GM23338 (cell line): ENCODE measurements at regions not wholly inside any gene's neighbourhood (a gene's known extent, or its start where the extent isn't known, plus 50 kb on each side); places are given as distances from the start of the nearest gene placed in this dataset.

Experiments used
- ATAC-seq: fragments of 200-7000 bp; cut with Tn5 transposase; 3 replicates; pipeline ENCODE4 v1.9.1; 2020
- DNase-seq: peaks from one replicate; pipeline ENCODE4 v3.0.0-alpha.2; 2015; ENCODE audit warnings: low spot score
- H2AFZ ChIP-seq: fragments of 200-600 bp; sonication (generic); 2 replicates; pipeline ENCODE4 v1.8.0; 2016; ENCODE audit warnings: antibody characterized with exemption, mild to moderate bottlenecking, moderate library complexity
- H3F3A ChIP-seq: fragments of 200-600 bp; sonication (generic); replicated peaks from 2 replicates; pipeline ENCODE4 v1.8.0; 2017; ENCODE audit warnings: antibody characterized with exemption, mixed run types, low read depth
- H3K27ac ChIP-seq: fragments of 200-600 bp; sonication (generic); 2 replicates; pipeline ENCODE4 v1.6.1; 2016; ENCODE audit warnings: low read depth
- H3K27me3 ChIP-seq: fragments of 200-600 bp; sonication (generic); 2 replicates; pipeline ENCODE4 v1.8.0; 2016; ENCODE audit warnings: mild to moderate bottlenecking, mixed run types, moderate library complexity; ENCODE audit not compliant: insufficient read depth
- H3K36me3 ChIP-seq: fragments of 200-600 bp; sonication (generic); 2 replicates; pipeline ENCODE4 v1.8.0; 2016; ENCODE audit warnings: mild to moderate bottlenecking; ENCODE audit not compliant: insufficient read depth
- H3K4me1 ChIP-seq: fragments of 200-600 bp; sonication (generic); 2 replicates; pipeline ENCODE4 v1.8.0; 2016; ENCODE audit warnings: mild to moderate bottlenecking, moderate library complexity; ENCODE audit not compliant: insufficient read depth
- H3K4me2 ChIP-seq: fragments of 200-600 bp; sonication (generic); 2 replicates; pipeline ENCODE4 v1.7.1; 2017; ENCODE audit warnings: mixed run types
- H3K4me3 ChIP-seq: fragments of 200-600 bp; sonication (generic); 2 replicates; pipeline ENCODE4 v1.6.1; 2016; ENCODE audit warnings: mixed run types
- H3K79me2 ChIP-seq: fragments of 200-600 bp; sonication (generic); replicated peaks from 2 replicates; pipeline ENCODE4 v1.8.0; 2017; ENCODE audit warnings: mild to moderate bottlenecking; ENCODE audit not compliant: insufficient read depth
- H3K9me2 ChIP-seq: fragments of 200-600 bp; sonication (generic); 2 replicates; pipeline ENCODE4 v1.8.0; 2017; ENCODE audit not compliant: insufficient read depth
- H4K20me1 ChIP-seq: fragments of 200-600 bp; sonication (generic); replicated peaks from 2 replicates; pipeline ENCODE4 v1.8.0; 2017; ENCODE audit warnings: mild to moderate bottlenecking; ENCODE audit not compliant: insufficient read depth
- H3K27ac Mint-ChIP-seq: 2 replicates; pipeline ENCODE4 v1.8.0; 2020; ENCODE audit warnings: inconsistent platforms, mild to moderate bottlenecking, moderate library complexity, mixed read lengths
- H3K27me3 Mint-ChIP-seq: 3 replicates; pipeline ENCODE4 v1.8.0; 2022; ENCODE audit warnings: low read depth, mild to moderate bottlenecking, moderate library complexity, mixed read lengths, inconsistent platforms; ENCODE audit not compliant: insufficient read depth, poor library complexity
- H3K36me3 Mint-ChIP-seq: 3 replicates; pipeline ENCODE4 v1.8.0; 2021; ENCODE audit warnings: low read depth, mild to moderate bottlenecking, inconsistent platforms, moderate library complexity, mixed read lengths
- H3K4me1 Mint-ChIP-seq: 3 replicates; pipeline ENCODE4 v1.8.0; 2020; ENCODE audit warnings: mild to moderate bottlenecking, inconsistent platforms, mixed read lengths
- H3K4me3 Mint-ChIP-seq: 3 replicates; pipeline ENCODE4 v1.8.0; 2021; ENCODE audit warnings: moderate library complexity, mild to moderate bottlenecking, inconsistent platforms, mixed read lengths
- H3K9me3 Mint-ChIP-seq: 3 replicates; pipeline ENCODE4 v1.8.0; 2020; ENCODE audit warnings: moderate library complexity, mild to moderate bottlenecking, inconsistent platforms, mixed read lengths
- CREB1 ChIP-seq: fragments of 250-450 bp; sonication (Bioruptor Pico); IDR thresholded peaks from 2 replicates; pipeline ENCODE4 v1.5.0; 2020; ENCODE audit warnings: low read depth, mild to moderate bottlenecking, moderate library complexity
- CTCF ChIP-seq, 2 experiments: fragments of 200-600 bp in 1 of 2; sonication (generic) in 1 of 2; conservative IDR thresholded peaks; 2 replicates each; pipeline versions ENCODE4 v1.5.1 to v1.6.1; 2016 to 2017; ENCODE audit warnings: antibody characterized with exemption in 2 of 2, low read depth in 2 of 2, mild to moderate bottlenecking in 2 of 2, moderate library complexity in 1 of 2
- JUNB ChIP-seq: IDR thresholded peaks from one replicate; pipeline ENCODE4 v1.6.1; 2016; ENCODE audit warnings: antibody characterized with exemption; ENCODE audit not compliant: unreplicated experiment
- POLR2AphosphoS5 ChIP-seq: IDR thresholded peaks from 2 replicates; pipeline ENCODE4 v1.6.1; 2016; ENCODE audit warnings: antibody characterized with exemption, low read depth
- REST ChIP-seq: IDR thresholded peaks from one replicate; pipeline ENCODE4 v1.6.1; 2018; ENCODE audit warnings: antibody characterized with exemption; ENCODE audit not compliant: unreplicated experiment
- STAT1 ChIP-seq: IDR thresholded peaks from one replicate; pipeline ENCODE4 v1.6.1; 2016; ENCODE audit warnings: antibody characterized with exemption; ENCODE audit not compliant: unreplicated experiment
- ZNF114 ChIP-seq: fragments of 250-450 bp; sonication (Bioruptor Pico); IDR thresholded peaks from 2 replicates; pipeline ENCODE4 v1.5.0; 2020; ENCODE audit warnings: mild to moderate bottlenecking, moderate library complexity
- ZNF331 ChIP-seq: fragments of 250-450 bp; sonication (Bioruptor Pico); IDR thresholded peaks from 2 replicates; pipeline ENCODE4 v1.5.0; 2020; ENCODE audit warnings: low read depth, mild to moderate bottlenecking, moderate library complexity
- ZNF462 ChIP-seq: fragments of 250-450 bp; sonication (Bioruptor Pico); IDR thresholded peaks from 2 replicates; pipeline ENCODE4 v1.5.0; 2020; ENCODE audit warnings: mild to moderate bottlenecking, moderate library complexity

- H2AFZ ChIP-seq: peak overlapping the region; percentile 78; the same call in 1 of the 2 replicates
- H3K4me3 ChIP-seq: no peak overlapping the region
- H3K4me2 ChIP-seq: no peak overlapping the region
- no peaks in the 10 kb centered on the region for H3K9me2 ChIP-seq
- no peaks in the 10 kb centered on the region for H3K27me3 ChIP-seq
- DNase-seq (no peak), ATAC-seq (no peak)
- Mint-ChIP-seq H3K36me3 (no peaks in the 10 kb centered on the region), H3K9me3 (no peaks in the 10 kb centered on the region; the same call in 2 of the 3 replicates), H3K27me3 (peaks cover 12% of the 10 kb centered on the region), H3K4me3 (no peak overlapping the region), H3K27ac (no peak overlapping the region), H3K4me1 (peaks cover 8% of the 10 kb centered on the region)
- H3K27ac ChIP-seq: no peak overlapping the region
- TF ChIP-seq ZNF331 (no peak), STAT1 (no peak), JUNB (no peak), CREB1 (no peak), CTCF (conservative IDR thresholded peaks at IDR 0.05; ENCODE audit: low read depth in 2 of 2) (no peak), ZNF114 (no peak), POLR2AphosphoS5 (no peak)
- no peaks in the 10 kb centered on the region for H3K36me3 ChIP-seq
- no peaks in the 10 kb centered on the region for H3K79me2 ChIP-seq
- H3F3A ChIP-seq: no peaks in the 10 kb centered on the region
- no peaks in the 10 kb centered on the region for H3K4me1 ChIP-seq
- H4K20me1 ChIP-seq: no peaks in the 10 kb centered on the region
Measured at GRCh38 chr22:44396021-44396726, 83.4 kb upstream of the SHISAL1 start.

GRCh38 chr22:44395118-44396005, 82.6 kb upstream of the SHISAL1 start:
- no peaks in the 10 kb centered on the region; the same call in 2 of the 3 replicates for H3K9me3 Mint-ChIP-seq
- no peak overlapping the region for H3K27ac Mint-ChIP-seq
- ATAC-seq: no peak
- H3K27me3 Mint-ChIP-seq: peaks cover 9% of the 10 kb centered on the region
- peak overlapping the region; percentile 78 for H2AFZ ChIP-seq
- no peaks in the 10 kb centered on the region for H3K27me3 ChIP-seq
- no peaks in the 10 kb centered on the region for H3K9me2 ChIP-seq
- no peaks in the 10 kb centered on the region for H3K4me1 ChIP-seq
- no peak overlapping the region for H3K27ac ChIP-seq
- H3K4me2 ChIP-seq: no peak overlapping the region
- H3K4me1 Mint-ChIP-seq: peaks cover 8% of the 10 kb centered on the region
- no peaks in the 10 kb centered on the region for H3K36me3 ChIP-seq
- no peaks in the 10 kb centered on the region for H3F3A ChIP-seq
- no peak for DNase-seq
- H3K79me2 ChIP-seq: no peaks in the 10 kb centered on the region
- H3K4me3 Mint-ChIP-seq: no peak overlapping the region
- H3K36me3 Mint-ChIP-seq: no peaks in the 10 kb centered on the region
- H4K20me1 ChIP-seq: no peaks in the 10 kb centered on the region
- no peak overlapping the region for H3K4me3 ChIP-seq
- TF ChIP-seq ZNF462 (CRISPR knock-in tag) (no peak), REST (no peak)
